ENCODE measurements at regions not wholly inside any gene's neighbourhood (a gene's known extent, or its start where the extent isn't known, plus 50 kb on each side); places are given as distances from the start of the nearest gene placed in this dataset.
"Not testable (repeated sequence)": the region's sequence is repeated elsewhere in the genome, so short reads cannot be mapped to it uniquely, and the experiment has no call there.

DNA sequence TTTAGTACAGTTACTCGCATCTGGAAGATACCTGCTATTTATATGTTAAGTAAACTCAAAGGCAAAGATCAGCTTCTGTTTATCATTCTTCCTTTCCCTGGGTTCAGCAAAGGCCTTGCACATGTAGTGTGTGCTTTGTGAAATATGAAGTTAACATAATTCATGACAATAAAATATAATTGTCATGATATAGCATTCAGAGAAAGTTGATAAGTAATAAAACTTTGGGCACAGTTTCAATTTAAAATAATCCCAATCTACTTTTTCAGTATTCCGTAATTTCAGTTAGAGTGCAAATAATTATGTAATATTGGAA, 51.9 kb upstream of the ZNF217 start:
- DNase-seq (ENCODE audit: low read depth in 2 of 2), result no peak

DNA sequence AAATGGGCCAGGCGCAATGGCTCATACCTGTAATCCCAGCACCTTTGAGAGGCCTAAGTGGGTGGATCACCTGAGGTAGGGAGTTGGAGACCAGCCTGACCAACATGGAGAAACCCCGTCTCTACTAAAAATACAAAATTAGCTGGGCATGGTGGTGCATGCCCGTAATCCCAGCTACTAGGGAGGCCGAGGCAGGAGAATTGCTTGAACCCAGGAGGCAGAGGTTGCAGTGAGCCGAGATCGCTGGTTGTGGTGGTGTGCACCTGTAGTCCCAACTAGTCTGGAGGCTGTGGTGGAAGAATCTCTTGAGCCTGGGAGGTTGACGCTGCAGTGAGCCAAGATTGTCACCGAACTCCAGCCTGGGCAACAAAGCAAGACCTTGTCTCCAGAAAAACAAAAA, 50.5 kb upstream of the ZNF217 start:
- not testable (repeated sequence) for DNase-seq (ENCODE audit: low read depth in 2 of 2)
